ENCODE measurements at regions not wholly inside any gene's neighbourhood (a gene's known extent, or its start where the extent isn't known, plus 50 kb on each side); places are given as distances from the start of the nearest gene placed in this dataset.
"Not testable (repeated sequence)": the region's sequence is repeated elsewhere in the genome, so short reads cannot be mapped to it uniquely, and the experiment has no call there.

- DNase-seq (ENCODE audit: low spot score): no peak
These were observed 718.5 kb upstream of the ZNF608 start for GRCh38 chr5:125464847-125465432.

- DNase-seq (ENCODE audit: low spot score): no peak
These were observed 719.3 kb upstream of the ZNF608 start for GRCh38 chr5:125465703-125466102.

GRCh38 chr5:125467222-125467621, 720.8 kb upstream of the ZNF608 start:
- DNase-seq (ENCODE audit: low spot score): no peak

- DNase-seq (ENCODE audit: low spot score): no peak
These were observed 724.0 kb upstream of the ZNF608 start for GRCh38 chr5:125470280-125470902.

- DNase-seq (ENCODE audit: low spot score): no peak
These were observed 730.6 kb upstream of the ZNF608 start for GRCh38 chr5:125476901-125477585.

- no peak for DNase-seq (ENCODE audit: low spot score)
These were observed 731.1 kb upstream of the ZNF608 start for GRCh38 chr5:125477586-125477975.

- DNase-seq (ENCODE audit: low spot score): no peak
These were observed 732.2 kb upstream of the ZNF608 start for GRCh38 chr5:125478599-125478998.

- no peak for DNase-seq (ENCODE audit: low spot score)
These were observed 734.5 kb upstream of the ZNF608 start for GRCh38 chr5:125480911-125481310.

GRCh38 chr5:125481506-125482465, 735.3 kb upstream of the ZNF608 start:
- no peak for DNase-seq (ENCODE audit: low spot score)

GRCh38 chr5:125483609-125484008, 737.2 kb upstream of the ZNF608 start:
- no peak for DNase-seq (ENCODE audit: low spot score)

GRCh38 chr5:125484272-125484741, 737.9 kb upstream of the ZNF608 start:
- DNase-seq (ENCODE audit: low spot score): no peak

GRCh38 chr5:125484742-125485641, 738.6 kb upstream of the ZNF608 start:
- peak; percentile 55 for DNase-seq (ENCODE audit: low spot score)

GRCh38 chr5:125485771-125486170, 739.3 kb upstream of the ZNF608 start:
- no peak for DNase-seq (ENCODE audit: low spot score)

- DNase-seq (ENCODE audit: low spot score): no peak
These were observed 740.2 kb upstream of the ZNF608 start for GRCh38 chr5:125486634-125487033.

- no peak for DNase-seq (ENCODE audit: low spot score)
These were observed 740.8 kb upstream of the ZNF608 start for GRCh38 chr5:125487231-125487630.

GRCh38 chr5:125487652-125488051, 741.2 kb upstream of the ZNF608 start:
- DNase-seq (ENCODE audit: low spot score): not testable (repeated sequence)

GRCh38 chr5:125489146-125489545, 742.7 kb upstream of the ZNF608 start:
- no peak for DNase-seq (ENCODE audit: low spot score)

- no peak for DNase-seq (ENCODE audit: low spot score)
These were observed 745.6 kb upstream of the ZNF608 start for GRCh38 chr5:125491986-125492492.

GRCh38 chr5:125492977-125493376, 746.5 kb upstream of the ZNF608 start:
- DNase-seq (ENCODE audit: low spot score): no peak

- DNase-seq (ENCODE audit: low spot score): no peak
These were observed 750.0 kb upstream of the ZNF608 start for GRCh38 chr5:125496393-125496792.

GRCh38 chr5:125497651-125498050, 751.2 kb upstream of the ZNF608 start:
- no peak for DNase-seq (ENCODE audit: low spot score)
